ENCODE measurements at regions not wholly inside any gene's neighbourhood (a gene's known extent, or its start where the extent isn't known, plus 50 kb on each side); places are given as distances from the start of the nearest gene placed in this dataset.

- TF ChIP-seq CTCF (IDR thresholded peaks at IDR 0.05) (no peak), ZFX (IDR thresholded peaks at IDR 0.05; ENCODE audit: borderline replicate concordance) (no peak)
Observed at GRCh38 chr12:102568276-102568675, 87.9 kb upstream of the IGF1 start.
